ENCODE measurements at regions not wholly inside any gene's neighbourhood (a gene's known extent, or its start where the extent isn't known, plus 50 kb on each side); places are given as distances from the start of the nearest gene placed in this dataset.

DNA sequence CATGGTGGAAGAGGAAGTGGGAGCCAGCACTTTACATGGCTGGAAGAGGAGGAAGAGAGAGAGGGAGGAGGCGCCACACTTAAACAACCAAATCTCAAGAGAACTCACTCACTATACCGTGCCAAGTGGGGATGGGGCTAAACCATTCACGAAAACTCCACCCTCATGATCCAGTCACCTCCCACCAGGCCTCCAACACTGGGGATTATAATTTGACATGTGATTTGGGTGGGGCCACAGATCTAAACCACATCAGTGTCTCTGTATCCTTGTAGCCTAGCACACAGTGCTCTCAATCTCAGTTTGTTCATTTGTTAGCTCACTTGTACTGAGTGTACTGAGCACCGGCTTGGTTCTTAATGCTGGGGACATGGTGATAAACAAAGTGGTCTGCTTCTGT lies 228.3 kb downstream of the BUB3 start:
- 92% methylated on average over 3 of the region's 4 CpGs; no CpG with 5 or more reads in 1 of the 2 experiments for WGBS, 2 experiments (ENCODE audit: extremely low coverage in 1 of 2, insufficient coverage in 1 of 2, insufficient read length in 1 of 2, insufficient replicate concordance in 2 of 2, low coverage in 1 of 2, low lambda C conversion rate in 2 of 2, missing lambda C conversion rate in 1 of 2)
- no peak overlapping the region for H3K23ac ChIP-seq (ENCODE audit: insufficient read length)
- H2BK20ac ChIP-seq (ENCODE audit: low read length) = no peak overlapping the region
- no peaks in the 10 kb centered on the region for H3K27me3 ChIP-seq (replicated peaks in 1 of 4; ENCODE audit: control insufficient read depth in 3 of 4, extremely low read depth in 1 of 4, insufficient read depth in 3 of 4, low read length in 3 of 4)
- no peak overlapping the region for H2BK15ac ChIP-seq (ENCODE audit: low read length)
- H2AFZ ChIP-seq (ENCODE audit: low read length) = no peak overlapping the region
- no peak overlapping the region for H3K4me2 ChIP-seq (ENCODE audit: insufficient read depth in 1 of 2, low read depth in 2 of 2, low read length in 2 of 2)
- no peaks in the 10 kb centered on the region for H4K20me1 ChIP-seq (replicated peaks in 1 of 2; ENCODE audit: control insufficient read depth in 1 of 2, insufficient read depth in 2 of 2, low read length in 2 of 2)
- POLR2A ChIA-PET (ENCODE audit: partially characterized antibody) = no interaction called here
- no peak overlapping the region for H4K91ac ChIP-seq (replicated peaks; ENCODE audit: insufficient read length, low read length)
- H3K9me3 ChIP-seq (ENCODE audit: insufficient read depth in 2 of 2, low read depth in 1 of 2, low read length in 1 of 2) = peaks cover 10 to 11% of the 10 kb centered on the region in 2 experiments
- H3K18ac ChIP-seq (ENCODE audit: extremely low read depth, low read length) = no peak overlapping the region
- no peaks in the 10 kb centered on the region for H3K79me1 ChIP-seq (ENCODE audit: low read depth, low read length)
- CTCF ChIA-PET (ENCODE audit: partially characterized antibody) = no interaction called here
- no peak overlapping the region for H2BK12ac ChIP-seq (ENCODE audit: low read depth, low read length)
- no peak overlapping the region for H3K14ac ChIP-seq (ENCODE audit: insufficient read length)
- H2BK5ac ChIP-seq (ENCODE audit: low read depth, low read length) = no peak overlapping the region
- H3K27ac ChIP-seq (ENCODE audit: low read depth, low read length) = no peak overlapping the region
- no peak overlapping the region for H3K4me3 ChIP-seq (ENCODE audit: extremely low read depth in 1 of 4, insufficient read depth in 2 of 4, low read depth in 3 of 4, low read length in 4 of 4)
- peaks cover 2% of the 10 kb centered on the region; the same call in 1 of the 2 replicates for H3K23me2 ChIP-seq (ENCODE audit: low read depth, low read length)
- no peak overlapping the region for H4K8ac ChIP-seq (ENCODE audit: extremely low read depth, insufficient read depth, low read length)
- H3K4ac ChIP-seq (replicated peaks; ENCODE audit: insufficient read length, low read depth, low read length) = no peak overlapping the region
- H3K36me3 ChIP-seq (ENCODE audit: control insufficient read depth in 2 of 4, insufficient read depth in 4 of 4, low read length in 3 of 4) = no peaks in the 10 kb centered on the region
- no peak for FAIRE-seq
- no peaks in the 10 kb centered on the region for H3K79me2 ChIP-seq (ENCODE audit: control insufficient read depth in 1 of 2, insufficient read depth in 2 of 2, low read length in 2 of 2)
- H3K9ac ChIP-seq (replicated peaks in 1 of 4; ENCODE audit: extremely low read depth in 1 of 4, low read depth in 3 of 4, low read length in 3 of 4) = no peak overlapping the region
- DNase-seq (ENCODE audit: low read depth in 1 of 2, low spot score in 2 of 2) = no peak
- H2BK120ac ChIP-seq (replicated peaks; ENCODE audit: low read depth, low read length) = no peak overlapping the region
- H3K4me1 ChIP-seq (replicated peaks in 1 of 4; ENCODE audit: control insufficient read depth in 3 of 4, insufficient read depth in 4 of 4, low read length in 3 of 4) = peaks cover 0 to 7% (median 5%) of the 10 kb centered on the region in 4 experiments; a peak in 3 of 7 replicates
- H2AK5ac ChIP-seq (ENCODE audit: low read depth, low read length) = no peak overlapping the region
- no peak overlapping the region for H3K56ac ChIP-seq (replicated peaks; ENCODE audit: insufficient read length, low read depth, low read length)
- no peak overlapping the region for H4K5ac ChIP-seq (ENCODE audit: insufficient read length, low read depth, low read length)
- TF ChIP-seq CEBPB (IDR thresholded peaks at IDR 0.05; ENCODE audit: low read depth, low read length) (no peak), JUND (IDR thresholded peaks at IDR 0.05; ENCODE audit: low read length) (no peak), CBX5 (IDR thresholded peaks at IDR 0.05; ENCODE audit: low read depth, low read length) (no peak), POLR2AphosphoS5 (IDR thresholded peaks at IDR 0.05; ENCODE audit: low read depth, low read length) (no peak), SUZ12 (IDR thresholded peaks at IDR 0.05; ENCODE audit: low read length) (no peak), CHD1 (IDR thresholded peaks at IDR 0.05; ENCODE audit: low read depth, low read length) (no peak), TEAD4 (IDR thresholded peaks at IDR 0.05; ENCODE audit: low read depth, low read length) (no peak), CBX8 (IDR thresholded peaks at IDR 0.05; ENCODE audit: borderline replicate concordance, low read depth, low read length) (no peak), GABPA (IDR thresholded peaks at IDR 0.05; ENCODE audit: borderline replicate concordance, insufficient read depth, low read length) (no peak)
- TF ChIP-seq, protein P1, sequence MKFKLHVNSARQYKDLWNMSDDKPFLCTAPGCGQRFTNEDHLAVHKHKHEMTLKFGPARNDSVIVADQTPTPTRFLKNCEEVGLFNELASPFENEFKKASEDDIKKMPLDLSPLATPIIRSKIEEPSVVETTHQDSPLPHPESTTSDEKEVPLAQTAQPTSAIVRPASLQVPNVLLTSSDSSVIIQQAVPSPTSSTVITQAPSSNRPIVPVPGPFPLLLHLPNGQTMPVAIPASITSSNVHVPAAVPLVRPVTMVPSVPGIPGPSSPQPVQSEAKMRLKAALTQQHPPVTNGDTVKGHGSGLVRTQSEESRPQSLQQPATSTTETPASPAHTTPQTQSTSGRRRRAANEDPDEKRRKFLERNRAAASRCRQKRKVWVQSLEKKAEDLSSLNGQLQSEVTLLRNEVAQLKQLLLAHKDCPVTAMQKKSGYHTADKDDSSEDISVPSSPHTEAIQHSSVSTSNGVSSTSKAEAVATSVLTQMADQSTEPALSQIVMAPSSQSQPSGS (IDR thresholded peaks at IDR 0.05; ENCODE audit: low read length) = no peak
- TF ChIP-seq, protein P2, sequence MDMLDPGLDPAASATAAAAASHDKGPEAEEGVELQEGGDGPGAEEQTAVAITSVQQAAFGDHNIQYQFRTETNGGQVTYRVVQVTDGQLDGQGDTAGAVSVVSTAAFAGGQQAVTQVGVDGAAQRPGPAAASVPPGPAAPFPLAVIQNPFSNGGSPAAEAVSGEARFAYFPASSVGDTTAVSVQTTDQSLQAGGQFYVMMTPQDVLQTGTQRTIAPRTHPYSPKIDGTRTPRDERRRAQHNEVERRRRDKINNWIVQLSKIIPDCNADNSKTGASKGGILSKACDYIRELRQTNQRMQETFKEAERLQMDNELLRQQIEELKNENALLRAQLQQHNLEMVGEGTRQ (IDR thresholded peaks at IDR 0.05; ENCODE audit: low read length) = no peak
- TF ChIP-seq, protein P3, sequence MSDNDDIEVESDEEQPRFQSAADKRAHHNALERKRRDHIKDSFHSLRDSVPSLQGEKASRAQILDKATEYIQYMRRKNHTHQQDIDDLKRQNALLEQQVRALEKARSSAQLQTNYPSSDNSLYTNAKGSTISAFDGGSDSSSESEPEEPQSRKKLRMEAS (IDR thresholded peaks at IDR 0.05) = no peak

Measured in H1 (cell line).